22Rv1 (cell line): ENCODE measurements at regions not wholly inside any gene's neighbourhood (a gene's known extent, or its start where the extent isn't known, plus 50 kb on each side); places are given as distances from the start of the nearest gene placed in this dataset.

ENCODE experiments used
- H3K27ac ChIP-seq: fragments of 450-650 bp; 2 replicates; pipeline ENCODE4 v1.5.1; 2017
- ZFX ChIP-seq: fragments of 450-650 bp; IDR thresholded peaks from 2 replicates; pipeline ENCODE4 v1.6.1; 2017; ENCODE audit warnings: antibody characterized with exemption, borderline replicate concordance
- TF ChIP-seq, protein P1 (sequence below): fragments of 450-650 bp; IDR thresholded peaks from 2 replicates; pipeline ENCODE4 v1.5.1; 2017; ENCODE audit warnings: mild to moderate bottlenecking

GRCh38 chr9:96121136-96121535 lies 180.8 kb downstream of the HSD17B3 start:
- H3K27ac ChIP-seq: no peak overlapping the region
- TF ChIP-seq, protein P1, sequence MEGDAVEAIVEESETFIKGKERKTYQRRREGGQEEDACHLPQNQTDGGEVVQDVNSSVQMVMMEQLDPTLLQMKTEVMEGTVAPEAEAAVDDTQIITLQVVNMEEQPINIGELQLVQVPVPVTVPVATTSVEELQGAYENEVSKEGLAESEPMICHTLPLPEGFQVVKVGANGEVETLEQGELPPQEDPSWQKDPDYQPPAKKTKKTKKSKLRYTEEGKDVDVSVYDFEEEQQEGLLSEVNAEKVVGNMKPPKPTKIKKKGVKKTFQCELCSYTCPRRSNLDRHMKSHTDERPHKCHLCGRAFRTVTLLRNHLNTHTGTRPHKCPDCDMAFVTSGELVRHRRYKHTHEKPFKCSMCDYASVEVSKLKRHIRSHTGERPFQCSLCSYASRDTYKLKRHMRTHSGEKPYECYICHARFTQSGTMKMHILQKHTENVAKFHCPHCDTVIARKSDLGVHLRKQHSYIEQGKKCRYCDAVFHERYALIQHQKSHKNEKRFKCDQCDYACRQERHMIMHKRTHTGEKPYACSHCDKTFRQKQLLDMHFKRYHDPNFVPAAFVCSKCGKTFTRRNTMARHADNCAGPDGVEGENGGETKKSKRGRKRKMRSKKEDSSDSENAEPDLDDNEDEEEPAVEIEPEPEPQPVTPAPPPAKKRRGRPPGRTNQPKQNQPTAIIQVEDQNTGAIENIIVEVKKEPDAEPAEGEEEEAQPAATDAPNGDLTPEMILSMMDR: no peak
- no peak for TF ChIP-seq ZFX

- H3K27ac ChIP-seq: no peak overlapping the region
- TF ChIP-seq ZFX: no peak
- TF ChIP-seq, protein P1: no peak
Measured at GRCh38 chr9:96117398-96118080, 184.4 kb downstream of the HSD17B3 start.

DNA sequence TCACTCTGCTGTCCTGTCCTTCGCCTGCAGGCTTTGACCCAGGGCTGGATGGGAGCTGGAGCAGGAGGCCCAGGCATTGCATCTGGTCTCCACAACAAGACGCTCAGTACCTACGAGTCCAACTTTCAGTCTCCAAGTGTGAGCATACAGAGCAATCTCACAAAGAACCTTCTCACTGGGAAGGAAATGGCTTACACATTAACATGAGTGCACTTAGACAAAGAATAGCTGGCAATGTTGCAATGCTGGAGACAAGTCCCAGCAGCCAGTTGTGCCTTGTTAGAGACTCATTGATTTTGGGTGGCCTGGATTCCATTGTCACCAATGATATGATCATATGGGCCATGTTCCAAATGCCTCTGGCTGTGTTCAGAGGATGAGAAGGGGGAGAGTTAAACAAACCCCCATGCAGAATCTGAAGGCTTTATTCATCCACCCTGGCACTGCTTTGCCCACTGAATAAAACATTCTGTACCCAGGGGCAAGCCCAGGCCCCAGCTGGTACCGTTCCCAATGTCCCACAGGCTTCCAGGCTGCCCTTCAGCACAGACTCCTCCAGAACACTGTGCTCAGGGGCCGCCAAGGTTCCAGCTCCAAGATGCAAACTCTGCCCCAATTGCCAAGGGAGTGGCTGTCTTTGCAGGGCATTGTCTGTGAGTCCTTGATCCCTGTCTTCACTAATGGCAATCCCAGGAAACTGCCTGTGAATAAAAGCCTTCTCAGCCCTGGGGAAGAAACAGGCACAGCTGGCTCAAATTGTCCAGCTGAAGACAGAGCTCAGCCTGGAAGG lies 185.5 kb downstream of the HSD17B3 start:
- H3K27ac ChIP-seq: no peak overlapping the region
- TF ChIP-seq, protein P1: no peak
- no peak for TF ChIP-seq ZFX

DNA sequence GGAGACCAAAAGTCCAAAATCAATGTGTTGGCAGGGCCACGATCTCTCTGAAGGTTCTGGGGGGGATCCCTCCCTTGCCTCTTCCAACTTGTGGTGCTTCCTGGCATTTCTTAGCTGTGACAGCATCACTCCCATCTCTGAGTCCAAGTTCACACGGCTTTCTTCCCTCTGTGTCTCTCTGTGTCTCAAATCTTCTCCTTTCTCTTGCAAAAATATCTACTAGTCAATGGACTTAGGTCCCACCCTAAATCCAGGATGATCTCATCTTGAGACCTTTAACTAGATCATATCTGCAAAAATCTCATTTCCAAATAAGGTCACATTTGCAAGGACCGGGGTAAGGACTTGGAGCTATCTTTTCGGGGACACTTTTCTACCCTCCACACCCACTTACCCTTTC lies 186.1 kb downstream of the HSD17B3 start:
- H3K27ac ChIP-seq: no peak overlapping the region
- TF ChIP-seq, protein P1: no peak
- no peak for TF ChIP-seq ZFX

- TF ChIP-seq, protein P1: no peak
- no peak for TF ChIP-seq ZFX
- H3K27ac ChIP-seq: no peak overlapping the region
Measured at GRCh38 chr9:96113032-96113431, 188.9 kb downstream of the HSD17B3 start.

DNA sequence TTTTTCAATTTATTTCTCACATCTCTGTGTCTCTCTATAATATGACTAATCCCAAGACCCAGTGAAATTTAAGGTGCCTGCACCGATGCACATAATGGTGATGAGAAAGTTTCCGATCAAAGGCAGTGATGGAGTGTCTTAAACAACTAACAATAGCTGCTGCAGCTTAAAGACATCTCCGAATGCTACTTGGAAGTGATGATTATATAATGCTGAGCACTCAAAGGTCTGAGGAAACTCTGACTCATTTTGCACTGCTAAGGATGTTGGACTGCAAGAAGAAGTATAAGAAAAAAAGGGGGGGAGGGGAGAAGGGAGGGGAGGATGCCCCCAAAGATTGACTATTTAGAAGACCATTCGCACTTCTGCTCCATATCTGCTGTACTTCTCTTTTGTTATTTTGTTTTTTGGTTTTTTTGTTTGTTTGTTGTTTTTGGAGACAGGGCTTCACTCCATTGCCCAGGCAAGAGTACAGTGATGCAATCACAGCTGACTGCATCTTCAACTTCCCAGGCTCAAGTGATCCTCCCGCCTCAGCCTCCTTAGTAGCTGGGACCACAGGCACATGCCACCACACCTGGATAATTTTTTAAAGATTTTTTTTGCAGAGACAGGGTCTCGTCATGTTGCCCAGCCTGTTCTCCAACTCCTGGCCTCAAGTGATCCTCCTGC lies 192.2 kb downstream of the HSD17B3 start:
- no peak for TF ChIP-seq ZFX
- TF ChIP-seq, protein P1: no peak
- H3K27ac ChIP-seq: no peak overlapping the region
